ENCODE measurements at regions not wholly inside any gene's neighbourhood (a gene's known extent, or its start where the extent isn't known, plus 50 kb on each side); places are given as distances from the start of the nearest gene placed in this dataset.

DNA sequence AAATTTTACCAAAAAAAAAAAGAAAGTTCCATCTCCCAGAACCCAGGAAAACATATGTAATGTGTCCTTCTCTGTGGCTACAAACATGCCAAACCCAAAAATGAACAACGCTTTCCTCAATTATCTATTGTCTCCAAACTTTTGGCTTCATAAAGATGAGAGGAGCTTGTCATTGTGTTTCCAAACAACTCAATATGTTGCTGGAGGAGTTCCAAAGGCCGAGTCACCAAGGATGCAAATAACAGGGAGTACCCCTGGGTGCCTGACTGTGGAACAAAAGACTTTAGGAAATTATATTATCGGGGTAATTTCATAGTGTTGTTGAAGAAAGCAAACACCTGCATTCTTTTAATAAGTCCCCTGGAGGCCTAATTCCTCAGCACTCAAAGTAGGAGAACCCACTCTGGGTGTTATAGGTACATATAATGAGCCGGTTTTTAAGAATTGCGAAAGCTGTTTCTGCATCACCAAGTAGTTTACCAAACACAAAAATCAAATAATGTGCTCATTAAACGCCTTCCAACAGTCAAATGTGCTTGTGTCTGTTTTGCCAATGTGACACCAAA is 206.3 kb upstream of the PRICKLE2 start:
- TF ChIP-seq, protein P1, sequence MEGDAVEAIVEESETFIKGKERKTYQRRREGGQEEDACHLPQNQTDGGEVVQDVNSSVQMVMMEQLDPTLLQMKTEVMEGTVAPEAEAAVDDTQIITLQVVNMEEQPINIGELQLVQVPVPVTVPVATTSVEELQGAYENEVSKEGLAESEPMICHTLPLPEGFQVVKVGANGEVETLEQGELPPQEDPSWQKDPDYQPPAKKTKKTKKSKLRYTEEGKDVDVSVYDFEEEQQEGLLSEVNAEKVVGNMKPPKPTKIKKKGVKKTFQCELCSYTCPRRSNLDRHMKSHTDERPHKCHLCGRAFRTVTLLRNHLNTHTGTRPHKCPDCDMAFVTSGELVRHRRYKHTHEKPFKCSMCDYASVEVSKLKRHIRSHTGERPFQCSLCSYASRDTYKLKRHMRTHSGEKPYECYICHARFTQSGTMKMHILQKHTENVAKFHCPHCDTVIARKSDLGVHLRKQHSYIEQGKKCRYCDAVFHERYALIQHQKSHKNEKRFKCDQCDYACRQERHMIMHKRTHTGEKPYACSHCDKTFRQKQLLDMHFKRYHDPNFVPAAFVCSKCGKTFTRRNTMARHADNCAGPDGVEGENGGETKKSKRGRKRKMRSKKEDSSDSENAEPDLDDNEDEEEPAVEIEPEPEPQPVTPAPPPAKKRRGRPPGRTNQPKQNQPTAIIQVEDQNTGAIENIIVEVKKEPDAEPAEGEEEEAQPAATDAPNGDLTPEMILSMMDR (IDR thresholded peaks at IDR 0.05): no peak
- no peak for TF ChIP-seq POLR2A (IDR thresholded peaks at IDR 0.05)
